Body of pancreas (tissue), 4 donors: ENCODE measurements at regions not wholly inside any gene's neighbourhood (a gene's known extent, or its start where the extent isn't known, plus 50 kb on each side); places are given as distances from the start of the nearest gene placed in this dataset.
A peak's percentile ranks its signal among the peaks of the same experiment; 100 is the strongest.

ENCODE experiments used
- ATAC-seq: fragments of 150-250 bp; one replicate; pipeline ENCODE4 v1.9.1; 2016
- DNase-seq, 4 donors: peaks; one replicate each; pipeline ENCODE4 v3.0.0-alpha.2; 2019
- H3K27ac ChIP-seq, 4 donors: fragments of 200-600 bp; sonication (generic); 1 replicate in 3 of 4; 2 replicates in 1 of 4; pipeline versions ENCODE4 v1.5.1 to v1.6.1; 2016 to 2019; ENCODE audit warnings: mild to moderate bottlenecking in 1 of 4, mixed read lengths in 1 of 4, moderate library complexity in 1 of 4
- H3K27me3 ChIP-seq, 2 donors: fragments of 200-600 bp; sonication (generic); one replicate each; pipeline ENCODE4 v1.6.0; 2016; ENCODE audit warnings: mild to moderate bottlenecking in 1 of 2
- H3K36me3 ChIP-seq, 2 donors: fragments of 200-600 bp; sonication (generic); replicated peaks in 1 of 2; 2 replicates each; pipeline ENCODE4 v1.5.1; 2016; ENCODE audit warnings: low read depth in 2 of 2; ENCODE audit not compliant: insufficient read depth in 1 of 2
- H3K4me1 ChIP-seq: fragments of 200-600 bp; sonication (generic); one replicate; pipeline ENCODE4 v1.6.0; 2016
- H3K4me3 ChIP-seq, 2 donors: fragments of 200-600 bp; sonication (generic); 1 replicate in 1 of 2; 2 replicates in 1 of 2; pipeline ENCODE4 v1.5.1; 2016 to 2019
- H3K9me3 ChIP-seq, 3 donors: fragments of 200-600 bp; sonication (generic); 1 replicate in 2 of 3; 2 replicates in 1 of 3; pipeline ENCODE4 v1.5.1; 2016
- POLR2A ChIP-seq, 3 donors: fragments of 450-650 bp; IDR thresholded peaks; one replicate each; pipeline ENCODE4 v1.6.1; 2016; ENCODE audit warnings: antibody characterized with exemption in 3 of 3, mild to moderate bottlenecking in 2 of 3
- WGBS, 2 donors: methylation state at CpG; one replicate each; pipeline ENCODE4 v1.1.5; 2017; 5-methylcytosine and 5-hydroxymethylcytosine counted together
- intact Hi-C: fragments of 100-400 bp; cut with DNase I; formaldehyde crosslinking; loops from one replicate; pipeline ENCODE4 v1.15.1; 2023
- TF ChIP-seq, protein P1 (sequence below), 7 experiments: fragments of 450-650 bp in 4 of 7; fragments of 200-600 bp in 3 of 7; sonication (generic) in 3 of 7; IDR thresholded peaks; one replicate each; pipeline ENCODE4 v1.5.1; 2016 to 2019; ENCODE audit warnings: antibody characterized with exemption in 7 of 7

DNA sequence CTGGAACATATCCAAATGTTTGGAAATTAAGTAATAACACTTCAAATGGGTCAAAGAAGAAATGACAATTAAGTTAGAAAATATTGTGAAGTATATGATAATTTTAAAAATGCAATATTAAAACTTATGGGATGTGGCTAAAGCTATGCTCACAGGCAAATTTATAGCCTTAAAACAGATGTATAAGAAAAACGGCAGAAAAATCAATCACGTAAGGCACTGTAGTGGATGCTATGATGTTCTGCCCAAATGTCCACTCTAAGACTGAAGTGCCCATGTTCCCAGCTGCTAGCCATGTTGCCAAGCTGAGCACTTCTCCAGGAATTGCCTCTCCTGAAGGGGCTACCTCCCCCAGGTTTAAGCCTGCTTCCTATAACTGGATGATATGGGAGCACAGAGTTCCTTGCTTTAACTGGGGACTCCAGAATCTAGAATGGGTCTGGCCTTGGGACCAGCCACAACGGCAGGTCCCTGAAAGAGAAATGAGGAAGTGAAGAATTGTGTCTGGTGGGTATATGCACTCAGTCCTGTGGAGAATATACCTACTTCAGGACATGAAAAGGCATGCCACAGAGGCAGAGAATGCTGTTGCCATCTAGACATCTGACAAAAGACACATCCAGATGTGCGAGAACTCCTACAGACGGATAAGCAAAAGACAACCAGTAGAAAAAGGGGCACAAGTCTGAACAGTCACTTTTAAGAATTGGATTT lies 78.2 kb upstream of the RXRA start:
- intact Hi-C loops = no loop called here
- no peak overlapping the region for H3K4me3 ChIP-seq
- ATAC-seq (no peak), DNase-seq (no peak)
- TF ChIP-seq, protein P1, sequence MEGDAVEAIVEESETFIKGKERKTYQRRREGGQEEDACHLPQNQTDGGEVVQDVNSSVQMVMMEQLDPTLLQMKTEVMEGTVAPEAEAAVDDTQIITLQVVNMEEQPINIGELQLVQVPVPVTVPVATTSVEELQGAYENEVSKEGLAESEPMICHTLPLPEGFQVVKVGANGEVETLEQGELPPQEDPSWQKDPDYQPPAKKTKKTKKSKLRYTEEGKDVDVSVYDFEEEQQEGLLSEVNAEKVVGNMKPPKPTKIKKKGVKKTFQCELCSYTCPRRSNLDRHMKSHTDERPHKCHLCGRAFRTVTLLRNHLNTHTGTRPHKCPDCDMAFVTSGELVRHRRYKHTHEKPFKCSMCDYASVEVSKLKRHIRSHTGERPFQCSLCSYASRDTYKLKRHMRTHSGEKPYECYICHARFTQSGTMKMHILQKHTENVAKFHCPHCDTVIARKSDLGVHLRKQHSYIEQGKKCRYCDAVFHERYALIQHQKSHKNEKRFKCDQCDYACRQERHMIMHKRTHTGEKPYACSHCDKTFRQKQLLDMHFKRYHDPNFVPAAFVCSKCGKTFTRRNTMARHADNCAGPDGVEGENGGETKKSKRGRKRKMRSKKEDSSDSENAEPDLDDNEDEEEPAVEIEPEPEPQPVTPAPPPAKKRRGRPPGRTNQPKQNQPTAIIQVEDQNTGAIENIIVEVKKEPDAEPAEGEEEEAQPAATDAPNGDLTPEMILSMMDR (IDR thresholded peaks at IDR 0.05) = no peak
- no peak for TF ChIP-seq POLR2A (IDR thresholded peaks at IDR 0.05)
- H3K4me1 ChIP-seq = no peaks in the 10 kb centered on the region
- no peaks in the 10 kb centered on the region for H3K9me3 ChIP-seq
- H3K36me3 ChIP-seq = no peaks in the 10 kb centered on the region
- WGBS, 2 donors = 88 to 95% methylated on average over 5 of the region's 5 CpGs
- no peaks in the 10 kb centered on the region for H3K27me3 ChIP-seq
- no peak overlapping the region for H3K27ac ChIP-seq

DNA sequence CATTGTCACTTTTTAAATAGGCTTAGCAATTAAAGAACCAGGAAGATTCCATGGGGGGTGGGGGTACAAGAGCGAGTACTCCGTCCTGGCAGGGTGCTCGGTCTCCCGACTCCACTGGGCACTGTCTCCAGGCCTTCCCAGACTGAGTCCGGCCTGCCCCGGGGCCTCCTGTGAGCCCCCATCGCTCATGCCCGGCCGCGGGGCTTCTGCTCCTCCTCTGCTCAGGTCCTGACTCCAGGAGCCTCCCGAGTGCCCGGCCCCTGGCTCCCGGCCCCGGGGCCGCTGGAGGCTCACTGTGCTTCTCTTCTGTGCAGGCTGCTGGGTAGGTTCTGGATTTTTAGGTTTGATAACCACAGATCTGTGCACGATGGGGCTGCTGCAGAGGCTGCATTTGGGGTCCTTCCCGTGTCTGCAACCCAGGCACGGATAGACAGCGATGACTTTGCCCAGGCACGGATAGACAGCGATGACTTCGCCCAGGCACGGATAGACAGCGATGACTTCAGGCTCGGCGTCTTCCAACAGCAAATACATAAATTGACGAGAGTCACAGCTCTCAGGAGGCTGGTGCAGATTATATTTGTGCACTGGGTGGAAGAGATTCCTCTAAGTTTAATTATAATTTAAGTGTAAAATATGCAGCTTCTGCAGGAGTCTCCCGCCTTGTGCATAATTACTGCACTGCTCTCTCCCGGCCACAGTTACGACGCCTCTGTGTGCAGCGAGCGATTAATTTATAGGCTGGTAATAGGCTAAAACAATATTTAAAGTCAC lies 74.8 kb upstream of the RXRA start:
- TF ChIP-seq, protein P1 (IDR thresholded peaks at IDR 0.05) = no peak
- TF ChIP-seq POLR2A (IDR thresholded peaks at IDR 0.05) = no peak
- no peaks in the 10 kb centered on the region for H3K4me1 ChIP-seq
- 78 to 79% methylated on average over 33 of the region's 33 CpGs for WGBS, 2 donors
- no peaks in the 10 kb centered on the region for H3K9me3 ChIP-seq
- H3K27me3 ChIP-seq = no peaks in the 10 kb centered on the region
- H3K4me3 ChIP-seq = no peak overlapping the region
- DNase-seq (no peak), ATAC-seq (peak; percentile 12)
- H3K27ac ChIP-seq = no peak overlapping the region
- intact Hi-C loops = no loop called here
- H3K36me3 ChIP-seq = no peaks in the 10 kb centered on the region

DNA sequence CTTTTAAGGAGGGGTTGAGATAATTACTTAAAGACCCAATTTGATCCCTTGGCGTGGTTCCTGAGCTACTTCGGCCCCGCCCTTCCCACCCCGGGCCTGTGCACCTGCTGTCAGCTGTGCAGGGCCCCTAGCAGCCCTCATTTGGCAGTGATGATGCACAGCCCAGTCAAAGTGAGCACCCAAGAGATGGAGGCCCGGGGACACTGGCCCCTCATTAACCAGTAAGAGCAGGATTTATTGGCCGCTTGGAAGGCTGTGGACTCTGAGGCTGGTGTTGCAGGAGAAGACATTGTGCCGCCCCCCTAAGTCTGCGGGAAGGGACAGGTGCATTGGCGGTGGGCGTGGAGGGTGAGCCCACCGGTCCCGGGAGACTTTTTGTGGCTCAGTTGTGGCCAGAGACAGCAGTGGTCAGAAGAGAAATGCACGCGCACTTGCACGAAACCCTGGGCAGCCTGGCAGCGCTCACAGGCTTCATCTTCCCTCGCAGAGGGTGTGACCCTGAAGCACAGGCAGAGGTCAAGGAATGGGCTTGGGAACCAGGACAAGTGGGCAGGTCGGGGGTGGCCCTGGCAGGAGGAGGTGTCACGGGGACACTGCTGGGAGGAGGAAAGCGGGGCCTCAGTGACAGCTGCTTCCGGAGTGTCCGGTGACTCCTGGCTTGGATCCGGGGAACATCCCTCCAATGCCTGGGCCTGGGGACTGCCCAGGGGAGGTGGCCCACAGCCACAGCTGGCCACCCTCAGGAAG lies 74.0 kb upstream of the RXRA start:
- no peaks in the 10 kb centered on the region for H3K27me3 ChIP-seq
- no peak for ATAC-seq
- intact Hi-C loops = no loop called here
- no peak overlapping the region for H3K4me3 ChIP-seq
- TF ChIP-seq POLR2A (IDR thresholded peaks at IDR 0.05) = no peak
- TF ChIP-seq, protein P1 (IDR thresholded peaks at IDR 0.05) = no peak
- no peaks in the 10 kb centered on the region for H3K36me3 ChIP-seq
- DNase-seq = no peak
- no peaks in the 10 kb centered on the region for H3K9me3 ChIP-seq
- WGBS, 2 donors = 72 to 74% methylated on average over 17 to 23 of the region's 23 CpGs
- H3K4me1 ChIP-seq = no peaks in the 10 kb centered on the region
- no peak overlapping the region for H3K27ac ChIP-seq

DNA sequence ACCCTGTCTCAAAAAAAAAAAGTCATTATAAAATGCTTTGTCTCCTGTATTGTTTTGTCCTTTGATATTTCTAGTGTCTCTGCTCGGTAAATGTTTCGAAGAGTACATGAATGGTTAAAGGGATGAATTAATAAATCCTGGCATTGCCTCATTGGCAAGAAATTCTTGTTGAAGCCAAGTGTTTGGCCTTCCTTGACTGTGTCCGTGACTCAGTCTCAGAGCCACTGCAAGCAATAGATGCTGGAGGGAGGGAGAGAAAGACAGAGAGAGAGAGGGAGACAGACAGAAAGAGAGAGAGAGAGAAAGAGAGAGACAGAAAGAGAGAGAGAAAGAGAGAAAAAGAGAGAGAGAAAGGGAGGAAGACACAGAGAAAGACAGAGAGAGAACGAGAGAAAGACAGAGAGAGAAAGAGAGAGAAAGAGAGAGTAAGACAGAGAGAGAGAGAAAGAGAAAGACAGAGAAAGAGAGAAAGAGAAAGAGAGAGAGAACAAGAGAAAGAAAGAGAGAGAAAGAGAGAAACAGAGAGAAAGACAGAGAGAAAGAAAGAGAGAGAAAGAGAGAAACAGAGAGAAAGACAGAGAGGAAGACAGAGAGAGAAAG lies 72.5 kb upstream of the RXRA start:
- H3K27ac ChIP-seq = no peak overlapping the region
- no peaks in the 10 kb centered on the region for H3K36me3 ChIP-seq
- H3K4me3 ChIP-seq = no peak overlapping the region
- TF ChIP-seq, protein P1 (IDR thresholded peaks at IDR 0.05) = no peak
- TF ChIP-seq POLR2A (IDR thresholded peaks at IDR 0.05) = no peak
- H3K9me3 ChIP-seq = no peaks in the 10 kb centered on the region
- no peak for DNase-seq
- WGBS, 2 donors = 53 to 62% methylated on average over 4 of the region's 4 CpGs
- intact Hi-C loops = no loop called here
- H3K4me1 ChIP-seq = peaks cover 1% of the 10 kb centered on the region
- no peak for ATAC-seq
- no peaks in the 10 kb centered on the region for H3K27me3 ChIP-seq
